Fibroblast of skin of abdomen (primary cell): ENCODE measurements at regions not wholly inside any gene's neighbourhood (a gene's known extent, or its start where the extent isn't known, plus 50 kb on each side); places are given as distances from the start of the nearest gene placed in this dataset.
A peak's percentile ranks its signal among the peaks of the same experiment; 100 is the strongest.
"Not testable (repeated sequence)": the region's sequence is repeated elsewhere in the genome, so short reads cannot be mapped to it uniquely, and the experiment has no call there.

Experiments
- DNase-seq: peaks from one replicate; pipeline ENCODE4 v3.0.0-alpha.2; 2013

DNA sequence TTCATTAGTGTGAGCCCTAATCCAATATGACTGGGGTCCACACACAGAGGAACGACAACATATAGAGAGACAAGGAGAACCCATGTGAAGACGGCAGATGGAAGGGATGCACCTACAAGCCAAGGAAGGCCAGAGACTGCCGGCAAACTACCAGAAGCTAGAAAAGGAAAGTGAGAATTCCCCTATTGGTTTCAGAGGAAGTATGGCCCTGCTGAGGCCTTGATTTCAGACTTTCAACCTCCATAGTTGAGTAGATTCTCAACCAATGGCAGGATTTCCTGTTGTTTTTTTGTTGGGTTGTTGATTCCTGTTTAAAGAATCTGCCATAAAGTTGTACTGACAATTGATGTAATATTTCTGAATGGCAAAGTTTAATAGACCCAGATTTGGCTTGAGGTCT is 241.5 kb downstream of the SATB2 start:
- DNase-seq = no peak

- no peak for DNase-seq
Measured at GRCh38 chr2:199207011-199207410, 250.7 kb downstream of the SATB2 start.

- no peak for DNase-seq
Measured at GRCh38 chr2:199206536-199206935, 251.2 kb downstream of the SATB2 start.

- no peak for DNase-seq
Measured at GRCh38 chr2:199202964-199203363, 254.8 kb downstream of the SATB2 start.

DNA sequence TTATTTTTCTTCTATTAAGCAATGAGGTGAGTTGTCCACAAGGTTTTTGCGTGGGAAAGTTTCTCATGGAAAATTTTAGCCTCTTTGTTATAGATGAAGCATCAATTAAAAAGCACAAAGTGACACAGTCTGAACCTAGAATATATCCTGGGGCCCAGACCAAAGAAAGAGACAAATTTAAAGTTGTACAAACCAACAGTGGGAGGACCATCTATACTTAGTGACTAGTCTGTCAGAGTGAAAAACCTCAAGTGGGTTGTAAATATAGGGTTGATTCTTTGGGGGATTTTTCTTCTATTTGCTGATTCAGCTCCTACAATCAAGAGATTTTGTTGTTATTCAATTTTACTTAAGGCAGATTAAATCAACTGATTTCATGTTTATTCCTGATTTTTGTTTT is 256.2 kb downstream of the SATB2 start:
- DNase-seq = no peak

- DNase-seq = no peak
Measured at GRCh38 chr2:199199797-199200196, 257.9 kb downstream of the SATB2 start.

- peak; percentile 28 for DNase-seq
Measured at GRCh38 chr2:199197448-199197847, 260.3 kb downstream of the SATB2 start.

DNA sequence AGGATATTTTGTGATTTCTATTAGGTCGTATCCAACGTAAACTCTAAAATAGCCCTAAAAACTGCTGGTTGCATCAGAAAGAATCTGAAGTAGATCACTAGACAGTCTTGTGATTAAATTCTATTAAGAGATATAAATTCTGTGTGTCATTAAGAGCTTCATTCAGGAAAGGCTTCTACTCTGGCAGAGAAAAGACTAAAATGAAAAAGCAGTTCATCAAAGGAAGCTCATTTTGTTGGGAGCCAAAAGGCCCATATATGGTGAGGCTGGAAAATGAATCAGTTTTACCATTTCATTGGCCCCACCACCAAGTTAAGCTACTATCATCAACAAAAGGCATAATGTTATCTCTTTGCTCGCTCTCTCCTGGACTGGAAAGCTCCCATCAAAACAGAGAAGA is 261.1 kb downstream of the SATB2 start:
- DNase-seq = no peak

DNA sequence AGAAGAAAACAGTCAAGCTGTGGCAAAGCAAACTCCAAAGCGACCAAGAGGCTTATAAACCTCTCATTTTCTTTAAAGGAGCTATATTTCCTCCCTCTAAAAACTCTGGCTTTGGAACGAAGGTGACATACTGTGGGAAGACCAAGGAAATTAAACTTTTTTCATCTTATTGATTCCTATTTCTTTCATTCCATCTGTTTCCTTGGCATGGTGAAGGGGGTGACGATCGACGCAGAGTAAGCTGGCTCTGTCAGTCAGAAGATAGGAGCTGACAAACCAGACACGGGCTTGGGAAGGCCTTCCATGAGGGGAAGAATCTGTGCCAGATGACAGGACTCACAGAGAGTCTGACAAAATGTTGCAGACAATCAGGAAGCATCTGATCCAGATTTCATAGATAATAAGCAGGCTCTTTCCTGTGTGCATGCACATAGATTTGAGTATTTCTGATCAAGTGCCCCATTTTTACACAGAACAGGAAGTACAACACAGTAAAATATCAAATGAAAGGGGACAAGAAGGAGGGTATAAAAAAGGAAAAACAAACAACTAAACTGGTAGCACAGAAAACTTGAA is 261.7 kb downstream of the SATB2 start:
- no peak for DNase-seq

DNA sequence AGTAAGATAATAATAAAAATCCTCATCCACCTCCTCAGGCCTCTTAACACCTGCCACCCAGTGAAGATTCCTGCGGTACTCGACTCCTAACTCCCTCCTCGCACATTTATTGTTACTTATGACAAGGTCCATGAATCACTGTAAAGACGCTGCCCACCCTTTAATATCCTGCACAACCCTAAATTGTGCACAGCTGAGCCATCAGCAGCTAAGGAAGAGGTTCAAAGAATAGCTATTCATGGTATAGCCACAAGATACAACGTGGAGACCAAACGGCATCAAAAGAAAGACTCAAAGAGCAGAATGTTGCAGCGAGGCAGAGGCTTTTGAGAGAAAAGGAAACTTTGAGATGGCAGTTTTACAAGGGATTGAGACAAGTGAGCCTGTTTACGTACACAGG is 266.3 kb downstream of the SATB2 start:
- DNase-seq = no peak

- no peak for DNase-seq
Measured at GRCh38 chr2:199189229-199189628, 268.5 kb downstream of the SATB2 start.

DNA sequence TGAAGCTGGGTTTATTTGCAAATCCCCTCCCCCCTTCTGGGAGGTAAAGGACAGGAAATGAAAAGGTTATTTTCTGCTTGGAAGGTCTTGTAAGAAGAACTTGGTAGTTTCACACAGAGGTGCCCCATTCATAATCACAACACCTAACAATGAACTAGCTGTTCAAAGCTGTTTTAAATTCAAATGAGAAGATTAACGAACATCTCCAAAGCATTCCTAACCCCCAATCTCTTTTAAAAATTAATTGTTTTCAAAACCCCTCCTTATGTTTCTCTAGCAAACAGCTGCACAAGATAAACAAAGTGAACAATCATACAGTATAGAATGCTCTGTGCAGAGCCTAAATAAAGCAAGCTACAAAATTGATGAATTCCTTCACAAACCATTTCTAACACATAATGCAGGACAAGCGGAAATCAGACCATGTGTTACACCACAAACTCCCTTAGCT is 271.4 kb downstream of the SATB2 start:
- DNase-seq = no peak

GRCh38 chr2:199185174-199185573 is 272.6 kb downstream of the SATB2 start:
- not testable (repeated sequence) for DNase-seq

GRCh38 chr2:199163613-199164458 is 293.9 kb downstream of the SATB2 start:
- DNase-seq = no peak

- peak; percentile 81 for DNase-seq
Measured at GRCh38 chr2:199160677-199161465, 296.9 kb downstream of the SATB2 start.

- DNase-seq = no peak
Measured at GRCh38 chr2:199160081-199160480, 297.7 kb downstream of the SATB2 start.

DNA sequence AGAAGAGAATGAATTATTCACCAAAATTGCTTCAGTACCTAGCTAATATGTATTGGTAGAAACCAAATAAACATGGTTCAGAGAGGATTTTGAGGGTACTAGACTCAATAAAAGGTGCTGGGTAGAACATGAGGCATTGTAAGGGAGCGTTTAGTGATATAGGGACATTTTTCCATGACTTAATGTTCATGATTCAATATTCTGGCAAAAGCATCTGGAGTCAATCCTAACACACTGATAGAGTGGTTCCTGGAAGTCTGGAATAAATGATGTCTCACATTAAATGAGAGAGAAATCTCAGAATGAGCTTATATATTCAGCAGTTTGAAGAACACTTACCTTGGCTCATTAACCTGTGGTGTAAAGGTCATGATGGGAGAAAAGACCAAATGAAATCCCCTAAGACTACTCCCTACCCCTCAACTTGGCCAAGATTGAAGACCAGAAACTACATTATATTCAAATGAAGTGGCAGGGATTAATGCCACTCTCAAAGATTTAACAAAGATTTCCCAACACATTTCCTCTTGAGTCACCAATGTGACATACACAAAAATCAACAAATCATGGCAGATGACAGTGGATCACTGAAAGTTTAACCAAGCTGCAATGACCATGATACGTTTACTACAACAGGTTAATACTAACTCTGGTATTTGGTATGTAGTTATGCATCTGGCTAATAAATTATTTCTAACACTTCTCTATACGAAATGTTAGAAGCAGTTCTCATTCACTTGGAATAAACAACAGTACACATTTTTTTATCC is 309.5 kb downstream of the SATB2 start:
- peak; percentile 27 for DNase-seq

DNA sequence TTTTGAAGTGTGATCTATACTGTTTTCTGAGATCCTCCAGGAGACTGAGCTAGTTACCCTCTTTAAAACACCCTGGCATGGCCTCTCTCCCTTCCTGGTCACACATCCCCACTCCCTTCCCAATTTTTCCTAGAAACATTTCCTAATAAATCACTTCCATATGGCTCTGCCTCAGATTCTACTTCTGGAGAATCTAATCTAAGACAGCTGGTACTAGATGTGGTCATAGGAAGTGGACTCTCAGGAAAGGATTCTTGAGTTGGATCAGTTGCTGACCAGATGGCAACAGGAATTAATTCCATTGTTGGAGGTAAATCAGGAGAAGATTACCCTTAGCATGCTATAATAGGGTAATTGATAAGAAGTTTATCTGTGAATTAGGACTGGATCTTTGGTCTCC is 310.5 kb downstream of the SATB2 start:
- peak; percentile 67 for DNase-seq

GRCh38 chr2:199144546-199144945 is 313.2 kb downstream of the SATB2 start:
- DNase-seq = no peak

GRCh38 chr2:199144036-199144435 is 313.7 kb downstream of the SATB2 start:
- peak; percentile 28 for DNase-seq

GRCh38 chr2:199136681-199137080 is 321.1 kb downstream of the SATB2 start:
- peak; percentile 85 for DNase-seq

DNA sequence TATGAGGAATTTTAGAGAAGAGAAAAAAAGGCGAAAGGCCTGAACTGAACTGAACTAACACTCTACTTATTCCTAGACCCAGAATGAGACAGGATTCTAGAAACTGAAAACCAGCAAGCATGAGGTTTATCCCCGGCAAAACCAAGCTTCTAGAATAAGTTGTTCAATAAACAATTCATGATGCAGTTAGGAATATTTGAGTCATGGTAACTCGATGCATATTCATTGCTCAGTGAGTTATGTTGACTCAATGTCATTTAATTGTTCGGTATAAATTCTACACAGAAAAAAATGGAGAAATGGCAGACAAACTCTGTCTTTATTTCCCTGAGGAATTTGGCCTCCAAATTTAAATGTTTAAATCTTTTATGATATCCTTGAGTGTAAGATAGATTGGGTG is 321.5 kb downstream of the SATB2 start:
- no peak for DNase-seq

- DNase-seq = no peak
Measured at GRCh38 chr2:199131876-199132275, 325.9 kb downstream of the SATB2 start.
